ENCODE measurements at regions not wholly inside any gene's neighbourhood (a gene's known extent, or its start where the extent isn't known, plus 50 kb on each side); places are given as distances from the start of the nearest gene placed in this dataset.

- TF ChIP-seq, protein P1, sequence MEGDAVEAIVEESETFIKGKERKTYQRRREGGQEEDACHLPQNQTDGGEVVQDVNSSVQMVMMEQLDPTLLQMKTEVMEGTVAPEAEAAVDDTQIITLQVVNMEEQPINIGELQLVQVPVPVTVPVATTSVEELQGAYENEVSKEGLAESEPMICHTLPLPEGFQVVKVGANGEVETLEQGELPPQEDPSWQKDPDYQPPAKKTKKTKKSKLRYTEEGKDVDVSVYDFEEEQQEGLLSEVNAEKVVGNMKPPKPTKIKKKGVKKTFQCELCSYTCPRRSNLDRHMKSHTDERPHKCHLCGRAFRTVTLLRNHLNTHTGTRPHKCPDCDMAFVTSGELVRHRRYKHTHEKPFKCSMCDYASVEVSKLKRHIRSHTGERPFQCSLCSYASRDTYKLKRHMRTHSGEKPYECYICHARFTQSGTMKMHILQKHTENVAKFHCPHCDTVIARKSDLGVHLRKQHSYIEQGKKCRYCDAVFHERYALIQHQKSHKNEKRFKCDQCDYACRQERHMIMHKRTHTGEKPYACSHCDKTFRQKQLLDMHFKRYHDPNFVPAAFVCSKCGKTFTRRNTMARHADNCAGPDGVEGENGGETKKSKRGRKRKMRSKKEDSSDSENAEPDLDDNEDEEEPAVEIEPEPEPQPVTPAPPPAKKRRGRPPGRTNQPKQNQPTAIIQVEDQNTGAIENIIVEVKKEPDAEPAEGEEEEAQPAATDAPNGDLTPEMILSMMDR (optimal IDR thresholded peaks at IDR 0.05 in 1 of 3, IDR thresholded peaks at IDR 0.05 in 1 of 3, conservative IDR thresholded peaks at IDR 0.05 in 1 of 3; ENCODE audit: extremely low read depth in 1 of 3, insufficient read depth in 2 of 3, low read length in 3 of 3), result no peak
- TF ChIP-seq EZH2 (IDR thresholded peaks at IDR 0.05; ENCODE audit: low read length), result peak; percentile 56
These were observed 330.5 kb downstream of the HNRNPD start for GRCh38 chr4:82043081-82043808.

Measured in keratinocyte (primary cell).